Loucy (cell line): ENCODE measurements at regions not wholly inside any gene's neighbourhood (a gene's known extent, or its start where the extent isn't known, plus 50 kb on each side); places are given as distances from the start of the nearest gene placed in this dataset.

Experiments
- H2AFZ ChIP-seq: fragments of 200-600 bp; sonication (generic); 2 replicates; pipeline ENCODE4 v1.6.0; 2016; ENCODE audit warnings: antibody characterized with exemption, mild to moderate bottlenecking, low read length, moderate library complexity
- H3F3A ChIP-seq: fragments of 200-600 bp; 2 replicates; pipeline ENCODE4 v1.6.0; 2016; ENCODE audit warnings: antibody characterized with exemption, low read depth, mild to moderate bottlenecking
- H3K27me3 ChIP-seq: fragments of 200-600 bp; sonication (generic); 2 replicates; pipeline ENCODE4 v1.6.1; 2014; ENCODE audit warnings: low read length, mild to moderate bottlenecking; ENCODE audit not compliant: insufficient read depth, poor library complexity, severe bottlenecking
- H3K36me3 ChIP-seq: fragments of 200-600 bp; sonication (generic); 2 replicates; pipeline ENCODE4 v1.6.1; 2016; ENCODE audit warnings: low read length; ENCODE audit not compliant: insufficient read depth
- H3K4me1 ChIP-seq: fragments of 200-600 bp; sonication (generic); 2 replicates; pipeline ENCODE4 v1.5.1; 2014; ENCODE audit warnings: low read length, mild to moderate bottlenecking; ENCODE audit not compliant: insufficient read depth, poor library complexity, severe bottlenecking
- H3K4me2 ChIP-seq: fragments of 200-600 bp; sonication (generic); 2 replicates; pipeline ENCODE4 v1.6.0; 2014; ENCODE audit warnings: antibody characterized with exemption, low read length, low read depth, mild to moderate bottlenecking; ENCODE audit not compliant: poor library complexity, severe bottlenecking
- H3K4me3 ChIP-seq: fragments of 200-600 bp; sonication (generic); 2 replicates; pipeline ENCODE4 v1.5.1; 2014; ENCODE audit warnings: low read length, mild to moderate bottlenecking, mixed read lengths; ENCODE audit not compliant: poor library complexity, severe bottlenecking
- H3K79me2 ChIP-seq: fragments of 200-600 bp; sonication (generic); 2 replicates; pipeline ENCODE4 v1.6.1; 2014; ENCODE audit warnings: low read length; ENCODE audit not compliant: insufficient read depth
- H3K9ac ChIP-seq: fragments of 200-600 bp; sonication (generic); 2 replicates; pipeline ENCODE4 v1.6.0; 2014; ENCODE audit warnings: mild to moderate bottlenecking, low read depth, low read length, moderate library complexity; ENCODE audit not compliant: poor library complexity, severe bottlenecking
- H3K9me2 ChIP-seq: fragments of 200-600 bp; sonication (generic); replicated peaks from 2 replicates; pipeline ENCODE4 v1.6.1; 2016; ENCODE audit warnings: low read depth, low read length, mixed read lengths
- H3K9me3 ChIP-seq: fragments of 200-600 bp; sonication (generic); 2 replicates; pipeline ENCODE4 v1.6.1; 2014; ENCODE audit warnings: mild to moderate bottlenecking, antibody characterized with exemption, low read length, low read depth; ENCODE audit not compliant: insufficient read depth
- H4K20me1 ChIP-seq: fragments of 200-600 bp; sonication (generic); 2 replicates; pipeline ENCODE4 v1.6.0; 2014; ENCODE audit warnings: antibody characterized with exemption, low read length, mild to moderate bottlenecking; ENCODE audit not compliant: insufficient read depth, poor library complexity, severe bottlenecking
- CTCF ChIP-seq: fragments of 200-600 bp; sonication (generic); conservative IDR thresholded peaks from 2 replicates; pipeline ENCODE4 v1.5.1; 2014; ENCODE audit warnings: mild to moderate bottlenecking, antibody characterized with exemption, low read length
- EZH2phosphoT487 ChIP-seq: fragments of 200-600 bp; IDR thresholded peaks from 2 replicates; pipeline ENCODE4 v1.6.1; 2018; ENCODE audit warnings: antibody characterized with exemption, mild to moderate bottlenecking, moderate library complexity, borderline replicate concordance

- Histone ChIP-seq H3K4me1 (no peaks in the 10 kb centered on the region), H3K9ac (no peak overlapping the region), H2AFZ (no peak overlapping the region), H4K20me1 (no peaks in the 10 kb centered on the region), H3K4me2 (no peak overlapping the region), H3K4me3 (no peak overlapping the region), H3K36me3 (no peaks in the 10 kb centered on the region), H3K9me3 (no peaks in the 10 kb centered on the region), H3K27me3 (no peaks in the 10 kb centered on the region), H3F3A (no peaks in the 10 kb centered on the region), H3K9me2 (no peaks in the 10 kb centered on the region), H3K79me2 (no peaks in the 10 kb centered on the region)
- no peak for TF ChIP-seq EZH2phosphoT487
Measured at GRCh38 chr3:8403996-8404395, 97.6 kb upstream of the LMCD1 start.

GRCh38 chr3:8405144-8405543 lies 96.5 kb upstream of the LMCD1 start:
- Histone ChIP-seq H3K4me2 (no peak overlapping the region), H3K9me2 (no peaks in the 10 kb centered on the region)

GRCh38 chr3:8406479-8406878 lies 95.1 kb upstream of the LMCD1 start:
- Histone ChIP-seq H3K9me2 (no peaks in the 10 kb centered on the region), H3K4me2 (no peak overlapping the region), H4K20me1 (no peaks in the 10 kb centered on the region), H2AFZ (no peak overlapping the region), H3K4me3 (no peak overlapping the region), H3K9me3 (no peaks in the 10 kb centered on the region), H3K9ac (no peak overlapping the region), H3K4me1 (no peaks in the 10 kb centered on the region), H3F3A (no peaks in the 10 kb centered on the region), H3K36me3 (no peaks in the 10 kb centered on the region), H3K27me3 (no peaks in the 10 kb centered on the region), H3K79me2 (no peaks in the 10 kb centered on the region)
- TF ChIP-seq EZH2phosphoT487 (no peak), CTCF (no peak)

More at GRCh38 chr3:8405144-8405543, 96.5 kb upstream of the LMCD1 start:
- H3K4me3 ChIP-seq = no peak overlapping the region
- no peaks in the 10 kb centered on the region for H3K79me2 ChIP-seq
- no peaks in the 10 kb centered on the region for H3K36me3 ChIP-seq
- no peaks in the 10 kb centered on the region for H4K20me1 ChIP-seq
- H3K9me3 ChIP-seq = no peaks in the 10 kb centered on the region
- no peak overlapping the region for H3K9ac ChIP-seq
- H2AFZ ChIP-seq = no peak overlapping the region
- no peaks in the 10 kb centered on the region for H3F3A ChIP-seq
- no peaks in the 10 kb centered on the region for H3K27me3 ChIP-seq
- H3K4me1 ChIP-seq = no peaks in the 10 kb centered on the region
- TF ChIP-seq CTCF = no peak
- no peak for TF ChIP-seq EZH2phosphoT487

GRCh38 chr3:8413337-8413926 lies 88.2 kb upstream of the LMCD1 start:
- H3K4me2 ChIP-seq = no peak overlapping the region
- H3K9ac ChIP-seq = no peak overlapping the region
- H2AFZ ChIP-seq = no peak overlapping the region
- TF ChIP-seq EZH2phosphoT487 = no peak
- TF ChIP-seq CTCF = no peak
- no peaks in the 10 kb centered on the region for H3K4me1 ChIP-seq
- H3K27me3 ChIP-seq = no peaks in the 10 kb centered on the region
- no peaks in the 10 kb centered on the region for H3K79me2 ChIP-seq
- H3K36me3 ChIP-seq = no peaks in the 10 kb centered on the region
- no peaks in the 10 kb centered on the region for H3F3A ChIP-seq
- H3K9me3 ChIP-seq = no peaks in the 10 kb centered on the region
- H3K4me3 ChIP-seq = no peak overlapping the region
- H4K20me1 ChIP-seq = no peaks in the 10 kb centered on the region
- no peaks in the 10 kb centered on the region for H3K9me2 ChIP-seq
